ENCODE measurements at regions not wholly inside any gene's neighbourhood (a gene's known extent, or its start where the extent isn't known, plus 50 kb on each side); places are given as distances from the start of the nearest gene placed in this dataset.

DNA sequence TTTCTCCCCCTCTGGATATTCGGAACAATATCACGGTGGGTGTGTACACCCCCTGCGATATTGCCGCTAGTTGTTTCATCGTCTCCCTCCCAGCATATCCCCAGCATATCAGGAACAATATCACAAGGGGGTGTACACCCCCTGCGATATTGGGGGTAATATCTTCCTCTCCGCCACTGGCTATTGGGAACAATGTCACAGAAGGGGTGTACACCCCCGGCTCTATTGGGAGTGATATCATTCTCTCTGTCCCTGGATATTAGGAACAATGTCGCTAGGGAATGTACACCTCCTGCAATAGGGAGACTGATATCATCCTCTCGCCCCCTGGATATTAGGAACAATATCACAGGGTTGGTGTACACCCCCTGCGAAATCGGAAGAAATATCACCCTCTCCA, 1932.0 kb downstream of the SUCLG1 start:
- TF ChIP-seq, protein P1, sequence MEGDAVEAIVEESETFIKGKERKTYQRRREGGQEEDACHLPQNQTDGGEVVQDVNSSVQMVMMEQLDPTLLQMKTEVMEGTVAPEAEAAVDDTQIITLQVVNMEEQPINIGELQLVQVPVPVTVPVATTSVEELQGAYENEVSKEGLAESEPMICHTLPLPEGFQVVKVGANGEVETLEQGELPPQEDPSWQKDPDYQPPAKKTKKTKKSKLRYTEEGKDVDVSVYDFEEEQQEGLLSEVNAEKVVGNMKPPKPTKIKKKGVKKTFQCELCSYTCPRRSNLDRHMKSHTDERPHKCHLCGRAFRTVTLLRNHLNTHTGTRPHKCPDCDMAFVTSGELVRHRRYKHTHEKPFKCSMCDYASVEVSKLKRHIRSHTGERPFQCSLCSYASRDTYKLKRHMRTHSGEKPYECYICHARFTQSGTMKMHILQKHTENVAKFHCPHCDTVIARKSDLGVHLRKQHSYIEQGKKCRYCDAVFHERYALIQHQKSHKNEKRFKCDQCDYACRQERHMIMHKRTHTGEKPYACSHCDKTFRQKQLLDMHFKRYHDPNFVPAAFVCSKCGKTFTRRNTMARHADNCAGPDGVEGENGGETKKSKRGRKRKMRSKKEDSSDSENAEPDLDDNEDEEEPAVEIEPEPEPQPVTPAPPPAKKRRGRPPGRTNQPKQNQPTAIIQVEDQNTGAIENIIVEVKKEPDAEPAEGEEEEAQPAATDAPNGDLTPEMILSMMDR (conservative IDR thresholded peaks at IDR 0.05 in 1 of 2, IDR thresholded peaks at IDR 0.05 in 1 of 2; ENCODE audit: low read depth in 1 of 2, low read length in 2 of 2): no peak
- TF ChIP-seq EZH2 (IDR thresholded peaks at IDR 0.05; ENCODE audit: low read length, missing control alignments): no peak

All from fibroblast of lung (primary cell).